HG03442 (cell line): ENCODE measurements at regions not wholly inside any gene's neighbourhood (a gene's known extent, or its start where the extent isn't known, plus 50 kb on each side); places are given as distances from the start of the nearest gene placed in this dataset.
"Not testable (repeated sequence)": the region's sequence is repeated elsewhere in the genome, so short reads cannot be mapped to it uniquely, and the experiment has no call there.

ENCODE experiments used
- ATAC-seq: cut with Tn5 transposase; IDR thresholded peaks from one replicate; pipeline ENCODE4 v1.9.1; 2021; ENCODE audit warnings: mild to moderate bottlenecking, moderate library complexity; ENCODE audit not compliant: unreplicated experiment

- peak; percentile 84 for ATAC-seq
Observed at GRCh38 chr6:144353871-144354314, 68.8 kb downstream of the UTRN start.

GRCh38 chr6:144359783-144360182, 74.6 kb downstream of the UTRN start:
- no peak for ATAC-seq

- no peak for ATAC-seq
Observed at GRCh38 chr6:144360401-144360800, 75.3 kb downstream of the UTRN start.

GRCh38 chr6:144361016-144361415, 75.9 kb downstream of the UTRN start:
- ATAC-seq, result no peak

- ATAC-seq, result no peak
Observed at GRCh38 chr6:144362042-144363018, 77.2 kb downstream of the UTRN start.

GRCh38 chr6:144364208-144364720, 79.1 kb downstream of the UTRN start:
- ATAC-seq, result no peak

GRCh38 chr6:144364782-144365181, 79.6 kb downstream of the UTRN start:
- no peak for ATAC-seq

- no peak for ATAC-seq
Observed at GRCh38 chr6:144365271-144365670, 80.1 kb downstream of the UTRN start.

- ATAC-seq, result not testable (repeated sequence)
Observed at GRCh38 chr6:144369696-144370095, 84.6 kb downstream of the UTRN start.

- ATAC-seq, result no peak
Observed at GRCh38 chr6:144372116-144372515, 87.0 kb downstream of the UTRN start.

- ATAC-seq, result no peak
Observed at GRCh38 chr6:144372611-144373594, 87.8 kb downstream of the UTRN start.

GRCh38 chr6:144374525-144374924, 89.4 kb downstream of the UTRN start:
- ATAC-seq, result not testable (repeated sequence)

- no peak for ATAC-seq
Observed at GRCh38 chr6:144377586-144378210, 92.6 kb downstream of the UTRN start.

- ATAC-seq, result no peak
Observed at GRCh38 chr6:144378437-144378836, 93.3 kb downstream of the UTRN start.

GRCh38 chr6:144379356-144379755, 94.2 kb downstream of the UTRN start:
- ATAC-seq, result no peak

- not testable (repeated sequence) for ATAC-seq
Observed at GRCh38 chr6:144381499-144381898, 96.4 kb downstream of the UTRN start.

- ATAC-seq, result no peak
Observed at GRCh38 chr6:144383336-144383735, 98.2 kb downstream of the UTRN start.

GRCh38 chr6:144384427-144384826, 99.3 kb downstream of the UTRN start:
- ATAC-seq, result no peak

- not testable (repeated sequence) for ATAC-seq
Observed at GRCh38 chr6:144389474-144389873, 104.3 kb downstream of the UTRN start.

- ATAC-seq, result no peak
Observed at GRCh38 chr6:144390202-144390601, 105.1 kb downstream of the UTRN start.

- no peak for ATAC-seq
Observed at GRCh38 chr6:144390886-144391285, 105.8 kb downstream of the UTRN start.
